B cell (primary cell): ENCODE measurements at regions not wholly inside any gene's neighbourhood (a gene's known extent, or its start where the extent isn't known, plus 50 kb on each side); places are given as distances from the start of the nearest gene placed in this dataset.

Source experiments
- ATAC-seq: fragments of 200-7000 bp; cut with Tn5 transposase; one replicate; pipeline ENCODE4 v1.10.0; 2021; ENCODE audit warnings: low read depth, mild to moderate bottlenecking, moderate number of reproducible peaks, moderate library complexity
- CTCF ChIA-PET: fragments of 350-600 bp; sonication (Branson Sonifier 250); formaldehyde crosslinking; loops from one replicate; lab custom pipeline; 2021; ENCODE audit warnings: antibody characterized with exemption, inconsistent platforms; lab: Charles Lee
- POLR2A ChIA-PET: fragments of 350-600 bp; sonication (Branson Sonifier 250); formaldehyde crosslinking; loops from one replicate; lab custom pipeline; 2021; ENCODE audit warnings: antibody characterized with exemption; lab: Charles Lee
- DNase-seq: peaks from one replicate; pipeline ENCODE4 v3.0.0; 2013
- H2AFZ ChIP-seq: 2 replicates; pipeline ENCODE4 v1.6.1; 2012; ENCODE audit warnings: mild to moderate bottlenecking, low read depth, low read length; ENCODE audit not compliant: insufficient read depth, poor library complexity, severe bottlenecking
- H3K27ac ChIP-seq, 2 donors: 1 replicate in 1 of 2; 2 replicates in 1 of 2; pipeline ENCODE4 v1.5.1; 2012 to 2013; ENCODE audit warnings: low read length in 2 of 2, mild to moderate bottlenecking in 2 of 2, moderate library complexity in 1 of 2
- H3K27me3 ChIP-seq, 4 experiments: fragments of 200-600 bp in 1 of 4; sonication (generic) in 1 of 4; replicated peaks in 1 of 4; 1 replicate in 2 of 4; 2 replicates in 2 of 4; pipeline versions ENCODE4 v1.6.1 to v1.7.0; 2013 to 2016; ENCODE audit warnings: low read length in 3 of 4, mild to moderate bottlenecking in 2 of 4, mixed read lengths in 1 of 4, moderate library complexity in 1 of 4; ENCODE audit not compliant: insufficient read depth in 4 of 4, control insufficient read depth in 3 of 4; ENCODE audit errors: control extremely low read depth in 1 of 4
- H3K36me3 ChIP-seq, 2 experiments: replicated peaks in 1 of 2; 1 replicate in 1 of 2; 2 replicates in 1 of 2; pipeline versions ENCODE4 v1.6.1 to v1.7.1; 2013; ENCODE audit warnings: low read length in 1 of 2; ENCODE audit not compliant: insufficient read depth in 2 of 2, control insufficient read depth in 1 of 2; ENCODE audit errors: control extremely low read depth in 1 of 2, extremely low read depth in 1 of 2
- H3K4me1 ChIP-seq, 2 donors: fragments of 200-600 bp in 1 of 2; sonication (generic) in 1 of 2; 1 replicate in 1 of 2; 2 replicates in 1 of 2; pipeline versions ENCODE4 v1.5.1 to v1.6.1; 2013 to 2017; ENCODE audit warnings: low read length in 2 of 2; ENCODE audit not compliant: control insufficient read depth in 2 of 2, insufficient read depth in 2 of 2
- H3K4me2 ChIP-seq: replicated peaks from 2 replicates; pipeline ENCODE3; 2012; ENCODE audit warnings: mild to moderate bottlenecking, low read depth, low read length; ENCODE audit not compliant: poor library complexity, severe bottlenecking
- H3K4me3 ChIP-seq, 5 experiments: fragments of 200-600 bp in 1 of 5; sonication (generic) in 1 of 5; 1 replicate in 3 of 5; 2 replicates in 2 of 5; pipeline versions ENCODE4 v1.5.1 to v1.7.0; 2011 to 2016; ENCODE audit warnings: low read length in 4 of 5, mild to moderate bottlenecking in 4 of 5, low read depth in 2 of 5, control low read depth in 1 of 5, moderate library complexity in 1 of 5; ENCODE audit not compliant: insufficient read depth in 1 of 5; ENCODE audit errors: control extremely low read depth in 1 of 5, extremely low read depth in 1 of 5
- H3K79me2 ChIP-seq: fragments of 200-600 bp; sonication (generic); one replicate; pipeline ENCODE4 v1.6.0; 2016; ENCODE audit warnings: low read length; ENCODE audit not compliant: control insufficient read depth, insufficient read depth
- H3K9ac ChIP-seq: fragments of 200-600 bp; sonication (generic); 2 replicates; pipeline ENCODE4 v1.6.1; 2017; ENCODE audit warnings: mild to moderate bottlenecking, low read length, moderate library complexity
- H3K9me3 ChIP-seq, 3 donors: one replicate each; pipeline versions ENCODE4 v1.6.1 to v1.7.1; 2013; ENCODE audit warnings: low read length in 2 of 3; ENCODE audit not compliant: control insufficient read depth in 2 of 3, insufficient read depth in 1 of 3; ENCODE audit errors: control extremely low read depth in 1 of 3
- H4K20me1 ChIP-seq: 2 replicates; pipeline ENCODE4 v1.6.0; 2012; ENCODE audit warnings: mild to moderate bottlenecking, low read length; ENCODE audit not compliant: insufficient read depth, control insufficient read depth, poor library complexity, severe bottlenecking
- H3K27ac Mint-ChIP-seq: one replicate; pipeline ENCODE4 v1.8.0; 2021; ENCODE audit warnings: mixed read lengths
- H3K27me3 Mint-ChIP-seq: one replicate; pipeline ENCODE4 v1.8.0; 2021; ENCODE audit warnings: mixed read lengths
- H3K4me1 Mint-ChIP-seq: one replicate; pipeline ENCODE4 v1.8.0; 2021; ENCODE audit warnings: mixed read lengths
- H3K4me3 Mint-ChIP-seq: one replicate; pipeline ENCODE4 v1.8.0; 2021; ENCODE audit warnings: mixed read lengths
- H3K9me3 Mint-ChIP-seq: one replicate; pipeline ENCODE4 v1.8.0; 2022; ENCODE audit warnings: mixed read lengths; ENCODE audit not compliant: insufficient read depth
- EZH2 ChIP-seq: IDR thresholded peaks from 2 replicates; pipeline ENCODE4 v1.6.1; 2012; ENCODE audit warnings: borderline replicate concordance, low read depth, mild to moderate bottlenecking, moderate library complexity, low read length; ENCODE audit not compliant: insufficient read depth, poor library complexity, severe bottlenecking
- WGBS: methylation state at CpG from one replicate; pipeline ENCODE4 v1.1.5; 2013; ENCODE audit warnings: missing lambda C conversion rate; ENCODE audit not compliant: insufficient coverage; 5-methylcytosine and 5-hydroxymethylcytosine counted together
- intact Hi-C: fragments of 100-400 bp; cut with micrococcal nuclease; formaldehyde crosslinking; loops from one replicate; pipeline ENCODE4 v1.10.0; 2022
- TF ChIP-seq, protein P1 (sequence below): fragments of 200-600 bp; IDR thresholded peaks from one replicate; pipeline ENCODE4 v1.8.0; 2022; ENCODE audit warnings: antibody characterized with exemption, mild to moderate bottlenecking

DNA sequence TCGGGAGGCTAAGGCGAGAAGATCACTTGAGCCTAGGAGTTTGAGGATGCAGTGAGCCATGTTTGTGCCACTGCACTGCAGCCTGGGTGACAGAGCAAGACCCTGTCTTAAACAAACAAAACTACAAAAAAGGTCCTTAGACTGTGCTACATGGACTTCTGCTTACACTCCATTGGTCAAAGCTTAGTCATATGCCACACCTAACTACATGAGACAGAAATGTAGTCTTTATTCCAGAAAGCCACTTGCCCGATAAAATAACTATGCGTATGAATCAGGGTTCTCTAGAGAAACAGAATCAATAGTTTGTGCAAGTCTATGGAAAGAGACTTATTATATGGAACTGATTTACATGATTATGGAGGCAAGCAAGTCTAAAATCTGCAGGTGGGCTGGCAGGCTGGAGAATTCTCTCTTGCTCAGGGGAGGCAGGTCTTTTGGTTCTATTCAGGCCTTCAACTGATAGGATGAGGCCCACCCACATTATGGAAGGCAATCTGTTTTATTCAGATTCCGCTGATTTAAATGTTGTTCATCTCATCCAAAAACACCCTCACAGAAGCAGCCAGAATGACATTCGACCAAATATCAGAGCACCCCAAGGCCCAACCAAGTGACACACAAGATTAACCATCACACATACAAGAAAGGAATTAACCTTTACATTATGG, 114.4 kb upstream of the SIX2 start:
- no peaks in the 10 kb centered on the region for H3K27me3 Mint-ChIP-seq
- WGBS = 87% methylated on average over 3 of the region's 6 CpGs
- DNase-seq (no peak), ATAC-seq (no peak)
- CTCF ChIA-PET = no interaction called here
- TF ChIP-seq, protein P1, sequence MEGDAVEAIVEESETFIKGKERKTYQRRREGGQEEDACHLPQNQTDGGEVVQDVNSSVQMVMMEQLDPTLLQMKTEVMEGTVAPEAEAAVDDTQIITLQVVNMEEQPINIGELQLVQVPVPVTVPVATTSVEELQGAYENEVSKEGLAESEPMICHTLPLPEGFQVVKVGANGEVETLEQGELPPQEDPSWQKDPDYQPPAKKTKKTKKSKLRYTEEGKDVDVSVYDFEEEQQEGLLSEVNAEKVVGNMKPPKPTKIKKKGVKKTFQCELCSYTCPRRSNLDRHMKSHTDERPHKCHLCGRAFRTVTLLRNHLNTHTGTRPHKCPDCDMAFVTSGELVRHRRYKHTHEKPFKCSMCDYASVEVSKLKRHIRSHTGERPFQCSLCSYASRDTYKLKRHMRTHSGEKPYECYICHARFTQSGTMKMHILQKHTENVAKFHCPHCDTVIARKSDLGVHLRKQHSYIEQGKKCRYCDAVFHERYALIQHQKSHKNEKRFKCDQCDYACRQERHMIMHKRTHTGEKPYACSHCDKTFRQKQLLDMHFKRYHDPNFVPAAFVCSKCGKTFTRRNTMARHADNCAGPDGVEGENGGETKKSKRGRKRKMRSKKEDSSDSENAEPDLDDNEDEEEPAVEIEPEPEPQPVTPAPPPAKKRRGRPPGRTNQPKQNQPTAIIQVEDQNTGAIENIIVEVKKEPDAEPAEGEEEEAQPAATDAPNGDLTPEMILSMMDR = no peak
- no peak for TF ChIP-seq EZH2
- H3K4me1 Mint-ChIP-seq = no peaks in the 10 kb centered on the region
- intact Hi-C loops = no loop called here
- Histone ChIP-seq H4K20me1 (no peaks in the 10 kb centered on the region), H2AFZ (no peak overlapping the region), H3K36me3 (no peaks in the 10 kb centered on the region), H3K4me2 (no peak overlapping the region), H3K79me2 (no peaks in the 10 kb centered on the region), H3K9ac (no peak overlapping the region), H3K4me1 (no peaks in the 10 kb centered on the region), H3K4me3 (no peak overlapping the region), H3K9me3 (no peaks in the 10 kb centered on the region), H3K27ac (no peak overlapping the region), H3K27me3 (no peaks in the 10 kb centered on the region)
- no peaks in the 10 kb centered on the region for H3K9me3 Mint-ChIP-seq
- H3K4me3 Mint-ChIP-seq = no peak overlapping the region
- POLR2A ChIA-PET = no interaction called here
- H3K27ac Mint-ChIP-seq = no peak overlapping the region

DNA sequence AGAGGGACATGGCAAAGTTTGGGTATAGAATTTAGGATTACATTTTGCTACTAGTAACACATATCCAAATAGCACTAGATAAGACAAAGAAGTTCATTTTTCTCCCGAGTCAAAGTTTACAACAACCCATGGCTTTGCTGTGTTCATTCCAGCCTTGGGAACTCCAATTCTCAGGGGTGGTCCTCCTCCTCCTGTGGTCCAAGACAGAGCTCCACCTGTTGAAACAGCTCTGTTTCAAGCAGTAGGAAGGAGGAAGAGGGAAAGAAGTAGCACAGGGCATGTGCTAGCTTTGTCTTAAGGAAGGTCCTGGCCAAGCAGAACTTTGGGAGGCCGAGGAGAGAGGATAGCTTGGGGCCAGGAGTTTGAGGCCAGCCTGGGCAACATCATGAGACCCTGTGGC, 113.8 kb upstream of the SIX2 start:
- Mint-ChIP-seq H3K4me3 (no peak overlapping the region), H3K27ac (no peak overlapping the region), H3K9me3 (no peaks in the 10 kb centered on the region), H3K4me1 (no peaks in the 10 kb centered on the region), H3K27me3 (no peaks in the 10 kb centered on the region)
- no peak overlapping the region for H3K27ac ChIP-seq
- H3K4me2 ChIP-seq = no peak overlapping the region
- no peaks in the 10 kb centered on the region for H3K79me2 ChIP-seq
- DNase-seq = no peak
- no peaks in the 10 kb centered on the region for H4K20me1 ChIP-seq
- no peaks in the 10 kb centered on the region for H3K9me3 ChIP-seq
- H3K4me1 ChIP-seq = no peaks in the 10 kb centered on the region
- H3K9ac ChIP-seq = no peak overlapping the region
- ATAC-seq = no peak
- no peak overlapping the region for H2AFZ ChIP-seq
- POLR2A ChIA-PET = no interaction called here
- TF ChIP-seq EZH2 = no peak
- TF ChIP-seq, protein P1 = no peak
- H3K27me3 ChIP-seq = no peaks in the 10 kb centered on the region
- H3K4me3 ChIP-seq = no peak overlapping the region
- CTCF ChIA-PET = no interaction called here
- intact Hi-C loops = no loop called here
- no peaks in the 10 kb centered on the region for H3K36me3 ChIP-seq
- WGBS = 100% methylated on average over 1 of the region's 2 CpGs
